ENCODE measurements at regions not wholly inside any gene's neighbourhood (a gene's known extent, or its start where the extent isn't known, plus 50 kb on each side); places are given as distances from the start of the nearest gene placed in this dataset.
A peak's percentile ranks its signal among the peaks of the same experiment; 100 is the strongest.
"Not testable (repeated sequence)": the region's sequence is repeated elsewhere in the genome, so short reads cannot be mapped to it uniquely, and the experiment has no call there.

DNA sequence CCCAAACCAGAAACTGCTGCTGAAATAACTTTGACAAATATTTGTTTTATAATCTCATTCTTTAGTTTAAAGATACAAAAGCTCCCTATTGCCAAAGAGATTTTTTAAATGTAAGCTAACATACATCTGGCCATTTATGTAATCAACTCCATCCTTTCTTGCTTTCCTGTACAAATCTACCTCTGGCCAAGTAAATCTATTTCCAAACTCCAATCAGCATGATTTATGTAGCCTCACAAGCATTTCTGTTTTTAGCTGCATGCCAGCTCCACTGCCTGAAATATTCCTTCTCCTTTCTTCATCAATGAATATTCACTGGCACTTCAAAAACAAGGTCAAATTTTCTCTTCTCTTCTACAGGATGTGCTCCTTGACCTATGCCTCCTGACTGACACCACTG lies 80.0 kb downstream of the SHOX2 start:
- no peak for DNase-seq

DNA sequence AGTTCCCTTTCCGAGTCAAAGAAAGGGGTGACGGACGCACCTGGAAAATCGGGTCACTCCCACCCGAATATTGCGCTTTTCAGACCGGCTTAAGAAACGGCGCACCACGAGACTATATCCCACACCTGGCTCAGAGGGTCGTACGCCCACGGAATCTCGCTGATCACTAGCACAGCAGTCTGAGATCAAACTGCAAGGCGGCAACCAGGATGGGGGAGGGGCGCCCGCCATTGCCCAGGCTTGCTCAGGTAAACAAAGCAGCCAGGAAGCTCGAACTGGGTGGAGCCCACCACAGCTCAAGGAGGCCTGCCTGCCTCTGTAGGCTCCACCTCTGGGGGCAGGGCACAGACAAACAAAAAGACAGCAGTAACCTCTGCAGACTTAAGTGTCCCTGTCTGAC lies 86.3 kb downstream of the SHOX2 start:
- DNase-seq = not testable (repeated sequence)

DNA sequence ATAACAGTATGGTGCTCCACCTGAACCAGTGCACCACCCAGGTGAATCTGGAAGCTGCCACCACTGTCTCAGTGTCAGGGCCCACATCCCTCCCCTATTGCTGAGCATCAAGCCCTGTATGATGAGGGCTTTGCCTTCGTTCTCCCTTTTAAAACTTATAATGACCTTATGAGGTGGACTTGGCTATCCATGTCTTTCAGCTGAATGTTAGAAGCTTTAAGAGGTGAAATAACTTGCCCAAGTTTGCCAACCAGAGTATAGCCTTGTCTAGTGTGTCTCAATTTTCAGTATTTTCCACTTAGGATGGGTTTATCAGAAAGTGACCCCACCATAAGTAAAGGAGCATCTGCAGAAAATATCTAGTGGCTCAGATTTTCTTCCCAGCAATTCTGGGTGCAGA lies 87.8 kb downstream of the SHOX2 start:
- no peak for DNase-seq

DNA sequence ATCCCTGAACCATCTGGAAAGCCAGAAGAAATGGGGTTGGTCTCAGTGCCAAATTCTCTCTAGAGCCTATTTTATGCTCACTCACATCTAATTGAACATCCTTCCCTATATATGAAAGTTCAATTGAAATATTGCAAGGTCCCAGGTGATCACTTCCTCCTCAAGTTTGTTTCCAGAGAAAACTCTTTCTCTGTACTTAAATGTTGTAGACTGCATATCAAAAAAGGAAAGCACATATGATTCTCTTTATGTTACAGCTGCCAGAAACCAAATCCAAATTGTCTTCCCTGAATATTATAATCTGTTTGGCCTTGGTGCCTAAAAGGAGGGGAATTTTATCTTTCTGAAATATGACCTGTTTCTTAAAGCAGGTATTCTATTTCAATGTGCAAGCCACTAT lies 93.3 kb downstream of the SHOX2 start:
- DNase-seq = no peak

DNA sequence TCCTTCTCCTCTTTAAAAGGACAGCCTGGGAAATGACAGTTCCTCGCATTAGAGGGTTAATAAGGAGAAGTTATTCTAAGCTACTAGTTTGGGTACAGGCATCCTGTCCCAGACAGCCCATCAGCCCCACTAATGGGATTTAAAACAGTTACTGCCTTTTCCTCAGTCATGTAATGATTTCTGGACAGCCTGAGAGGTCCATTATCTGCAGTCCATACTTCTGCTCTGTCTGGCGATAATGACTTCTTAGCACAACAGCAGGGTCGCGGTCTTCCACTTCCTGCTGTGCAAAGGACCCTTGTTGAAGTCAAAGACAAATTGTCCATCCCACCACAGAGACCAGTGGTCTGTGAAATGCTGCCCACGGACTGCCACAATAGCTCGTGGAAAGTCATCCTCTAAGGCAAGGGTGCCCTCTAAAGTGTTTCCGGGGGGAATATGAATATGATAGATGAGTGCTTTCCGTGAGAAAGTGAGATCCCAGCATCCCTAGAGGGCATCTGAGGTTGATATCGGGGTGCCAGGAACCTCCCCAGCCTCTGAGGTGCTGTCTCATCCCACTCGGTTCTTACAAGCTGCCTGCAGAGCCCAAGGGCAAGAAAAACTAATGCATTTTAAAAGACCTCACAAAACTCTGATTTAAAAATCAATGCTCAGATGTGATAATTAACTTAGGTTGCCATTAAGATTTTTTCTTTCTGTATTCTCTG lies 100.7 kb downstream of the SHOX2 start:
- no peak for DNase-seq

DNA sequence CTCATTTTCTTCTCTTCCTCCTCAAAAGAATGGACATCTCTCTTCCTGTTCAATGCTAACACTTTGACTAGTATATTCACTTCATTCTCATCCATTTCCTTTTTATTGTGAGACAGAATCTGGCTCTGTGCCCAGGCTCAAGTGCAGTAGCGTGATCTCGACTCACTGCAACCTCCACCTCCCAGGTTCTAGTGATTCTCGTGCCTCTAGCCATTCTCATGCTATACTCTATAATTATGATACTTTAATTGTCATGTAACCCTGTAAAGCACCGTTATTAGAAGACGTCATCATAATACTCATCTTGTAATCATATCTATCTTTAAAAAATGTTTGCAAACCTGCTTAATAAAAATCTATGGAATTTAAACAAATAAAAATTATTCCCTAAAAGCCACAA lies 107.0 kb downstream of the SHOX2 start:
- peak; percentile 15 for DNase-seq

DNA sequence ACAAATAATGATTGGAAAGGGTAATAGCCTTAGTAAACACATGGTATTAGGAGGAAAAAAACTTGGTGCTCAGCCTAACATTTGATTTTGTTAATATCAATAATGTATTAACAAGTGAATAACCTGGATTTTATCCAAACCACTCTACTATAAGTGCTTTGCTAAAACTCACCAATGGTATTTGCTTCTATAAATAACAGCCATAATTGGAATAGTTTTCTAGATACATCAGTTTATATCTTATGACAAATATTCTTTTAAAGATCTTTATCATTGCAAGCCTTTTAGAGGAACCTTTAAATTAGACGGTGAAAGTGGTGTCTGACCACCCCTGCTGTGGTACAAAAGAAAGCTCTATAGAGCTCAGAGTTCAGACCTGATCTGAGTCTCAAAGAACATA lies 123.9 kb downstream of the SHOX2 start:
- no peak for DNase-seq

DNA sequence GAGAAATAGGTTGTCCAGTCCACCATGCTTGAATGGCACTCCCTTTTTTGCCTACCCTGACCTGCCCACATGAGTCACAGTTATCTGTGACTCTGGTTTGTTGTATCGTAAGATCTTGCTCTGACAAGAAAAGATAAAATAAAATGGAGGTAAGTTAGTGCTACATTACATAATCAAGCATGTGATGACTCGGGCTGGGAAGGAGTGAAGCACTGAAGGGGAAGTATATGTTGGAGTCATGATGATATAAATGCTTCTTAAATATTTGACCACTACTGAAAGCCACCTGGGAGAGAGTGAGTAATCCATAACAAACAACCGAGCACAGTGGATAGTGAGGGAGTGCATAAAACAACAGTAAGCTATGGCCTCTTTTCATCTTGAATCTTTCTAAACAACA lies 124.4 kb downstream of the SHOX2 start:
- no peak for DNase-seq

DNA sequence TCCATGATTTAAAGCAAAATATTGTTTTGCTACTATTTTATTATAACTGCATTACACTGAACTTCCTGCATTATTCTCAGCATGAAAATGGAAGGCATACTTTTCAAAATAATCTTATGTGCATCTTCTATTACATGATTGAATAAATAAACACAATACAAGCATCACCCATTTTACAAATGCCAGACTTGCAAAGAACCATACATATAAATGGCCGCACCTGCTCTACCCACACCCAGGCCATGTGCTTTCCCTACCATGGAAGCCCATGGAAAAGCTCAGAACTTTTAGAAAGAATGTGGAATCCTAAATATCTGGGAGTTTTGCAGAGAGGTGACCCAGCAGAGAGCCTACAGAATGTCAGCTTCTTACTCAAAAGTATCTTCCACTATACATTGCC lies 127.2 kb downstream of the SHOX2 start:
- DNase-seq = no peak

DNA sequence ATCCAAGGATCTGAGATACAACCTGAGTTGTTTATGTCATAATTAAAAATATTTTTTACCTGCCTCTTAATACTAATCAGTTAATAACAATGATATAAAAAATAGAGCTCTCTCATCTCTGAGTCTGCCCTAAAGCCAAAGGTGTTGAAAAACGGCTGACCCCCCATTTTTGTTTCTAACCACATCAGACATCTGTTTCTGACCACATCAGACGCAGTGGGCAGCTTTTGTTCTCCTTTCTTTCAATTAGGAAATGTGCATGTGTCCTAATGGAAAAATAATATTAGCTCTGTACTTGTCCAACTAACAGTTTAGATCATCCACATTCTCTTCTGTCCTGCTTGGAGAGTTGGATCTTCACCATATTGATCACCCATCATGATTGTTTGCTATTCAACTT lies 144.6 kb downstream of the SHOX2 start:
- no peak for DNase-seq

DNA sequence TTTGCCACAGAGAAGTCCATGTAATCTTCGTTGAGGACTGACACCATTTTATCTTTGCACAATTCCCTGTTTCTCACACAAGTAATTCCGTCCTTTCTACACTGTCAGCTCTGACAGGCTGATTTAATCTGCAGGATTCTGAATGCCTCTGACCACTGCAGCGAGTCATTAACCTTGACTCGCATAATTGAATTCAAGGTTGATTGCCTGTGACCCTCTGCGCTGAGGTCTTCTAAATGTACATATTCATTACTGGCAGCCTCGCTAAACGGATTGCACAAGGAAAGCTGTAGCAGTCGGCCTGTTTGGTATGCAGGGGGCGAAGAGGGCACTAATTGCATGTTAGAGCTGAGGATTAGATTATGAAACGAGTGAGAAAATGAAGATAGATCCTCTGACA lies 147.8 kb downstream of the SHOX2 start:
- no peak for DNase-seq

DNA sequence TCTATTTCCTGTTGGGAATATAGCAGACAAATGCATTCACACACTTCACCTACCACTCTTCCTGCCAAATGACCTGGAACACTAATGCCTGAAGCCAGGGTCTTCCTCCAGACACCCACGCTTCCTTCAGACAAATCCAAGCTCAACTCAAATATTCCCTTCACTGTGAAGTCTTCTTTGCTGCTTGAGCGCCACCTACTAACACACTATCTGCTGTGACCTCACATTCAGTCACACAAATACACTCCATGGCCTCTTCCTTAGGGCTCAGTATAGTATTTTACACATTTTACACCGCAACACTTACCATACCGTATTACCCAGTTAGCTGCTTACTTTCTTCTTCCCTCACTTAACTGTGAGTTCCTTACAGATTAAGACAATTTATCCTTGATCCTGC lies 149.4 kb downstream of the SHOX2 start:
- DNase-seq = no peak

DNA sequence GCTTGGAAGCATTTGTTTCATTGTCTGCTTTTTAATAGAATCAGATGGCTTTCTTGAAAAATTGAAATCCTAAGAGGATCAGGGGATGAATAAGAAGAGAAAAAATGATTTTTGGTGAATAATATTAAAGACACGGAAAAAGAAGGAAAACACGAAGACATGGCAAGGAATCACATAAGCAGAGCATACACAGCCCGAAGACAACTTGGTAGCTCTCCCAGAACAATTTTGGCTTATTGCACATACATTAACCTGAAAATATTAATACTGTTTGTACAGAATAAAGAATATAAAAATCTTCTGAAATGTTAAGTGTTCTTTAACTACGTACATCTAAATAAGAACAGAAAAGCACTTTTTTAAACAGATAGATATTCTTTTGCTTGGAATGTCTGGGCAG lies 150.0 kb downstream of the SHOX2 start:
- no peak for DNase-seq

DNA sequence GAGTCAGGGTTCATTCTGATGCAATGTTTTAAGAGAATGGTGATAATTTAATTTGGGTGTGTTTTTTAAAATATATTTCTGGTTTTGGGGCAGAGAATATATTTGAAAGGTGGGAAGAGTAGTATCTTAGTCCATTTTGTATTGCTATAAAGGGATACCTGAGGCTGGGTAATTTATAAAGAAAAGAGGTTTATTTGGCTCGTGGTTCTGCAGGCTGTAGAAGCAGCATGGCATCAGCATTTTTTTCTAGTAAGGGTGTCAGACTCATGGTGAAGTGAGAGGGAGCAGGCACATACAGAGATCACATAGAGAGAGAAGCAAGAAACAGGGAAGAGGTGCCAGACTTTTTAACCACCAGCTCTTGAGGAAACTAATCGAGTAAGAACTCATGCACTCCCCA lies 152.7 kb downstream of the SHOX2 start:
- no peak for DNase-seq

DNA sequence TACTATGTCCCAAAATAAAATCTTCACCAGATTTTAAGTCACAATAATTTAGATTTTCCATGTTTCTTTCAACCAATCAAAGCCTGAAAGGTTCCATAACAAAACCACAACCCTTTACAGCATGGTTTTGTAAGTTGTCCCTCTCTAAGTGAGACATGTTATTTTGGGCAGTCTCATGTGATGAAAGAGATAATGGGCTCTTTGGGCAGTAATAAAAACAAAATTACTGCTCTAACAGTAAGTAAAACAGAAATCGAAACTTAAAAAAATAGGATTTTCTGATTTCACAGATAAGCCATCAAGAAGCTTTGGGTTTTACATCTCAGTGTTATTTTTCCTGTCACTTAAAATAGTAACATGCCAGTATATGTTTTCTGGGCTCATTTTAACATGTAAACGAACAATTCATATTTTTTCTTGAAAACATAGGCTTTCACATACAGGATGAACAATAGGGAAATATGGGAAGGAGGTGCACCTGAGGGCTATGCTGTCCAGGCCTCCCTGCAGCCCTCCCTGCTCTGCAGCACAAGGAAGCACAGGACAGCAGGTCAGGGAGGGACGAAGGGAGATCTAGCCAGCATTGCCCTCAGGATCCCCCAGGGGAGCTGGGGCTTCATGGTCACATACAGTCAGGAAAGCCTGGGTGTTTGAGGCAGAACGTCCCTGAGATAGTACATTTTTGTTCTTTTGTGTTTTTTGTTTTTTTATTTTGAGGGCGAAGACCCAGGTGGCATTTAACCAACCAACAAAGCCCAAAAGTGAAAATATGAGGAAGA lies 157.4 kb downstream of the SHOX2 start:
- no peak for DNase-seq

DNA sequence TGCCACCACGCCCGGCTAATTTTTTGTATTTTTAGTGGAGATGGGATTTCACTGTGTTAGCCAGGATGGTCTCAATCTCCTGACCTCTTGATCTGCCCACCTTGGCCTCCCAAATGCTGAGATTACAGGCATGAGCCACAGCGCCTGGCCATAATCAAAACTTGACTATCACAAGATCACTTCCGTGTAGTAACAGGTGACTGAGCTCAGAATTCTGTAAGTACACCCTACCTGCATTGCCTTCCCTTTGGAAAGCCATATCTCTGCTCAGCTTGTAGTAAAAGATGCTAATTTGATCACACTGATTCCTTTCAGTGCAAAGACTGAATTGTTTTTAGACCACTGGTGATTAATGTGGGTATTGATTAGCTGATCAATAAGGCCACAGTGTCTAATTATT lies 167.1 kb downstream of the SHOX2 start:
- DNase-seq = no peak

DNA sequence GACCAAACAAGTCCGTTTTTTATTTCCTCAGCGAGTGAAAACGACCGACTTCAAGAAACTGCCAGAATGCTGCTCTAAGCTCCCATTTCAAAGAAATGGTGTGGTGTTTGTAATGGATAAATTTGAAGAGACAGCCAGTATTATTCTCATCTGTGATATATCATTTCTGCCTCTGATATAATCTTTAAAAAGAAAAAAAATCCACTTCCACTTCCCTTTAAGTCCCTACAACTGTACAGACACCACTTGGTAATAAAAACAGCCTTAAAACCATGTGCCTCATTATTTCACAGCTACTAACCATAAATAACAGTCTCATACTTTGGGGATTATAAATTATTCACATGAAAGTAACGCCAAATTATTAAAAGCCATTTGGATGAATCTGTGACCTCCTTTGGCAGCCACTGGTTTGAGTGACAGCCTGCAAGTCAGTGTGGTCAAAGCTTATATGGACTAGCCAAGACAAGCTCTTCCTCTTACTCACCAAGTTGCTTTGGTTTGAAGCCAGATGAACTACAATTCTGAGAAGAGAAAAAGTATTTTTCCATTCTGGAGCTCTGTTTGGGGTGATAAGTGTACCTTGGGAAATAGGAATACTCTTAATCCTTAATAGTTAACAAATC lies 168.0 kb downstream of the SHOX2 start:
- DNase-seq = no peak

DNA sequence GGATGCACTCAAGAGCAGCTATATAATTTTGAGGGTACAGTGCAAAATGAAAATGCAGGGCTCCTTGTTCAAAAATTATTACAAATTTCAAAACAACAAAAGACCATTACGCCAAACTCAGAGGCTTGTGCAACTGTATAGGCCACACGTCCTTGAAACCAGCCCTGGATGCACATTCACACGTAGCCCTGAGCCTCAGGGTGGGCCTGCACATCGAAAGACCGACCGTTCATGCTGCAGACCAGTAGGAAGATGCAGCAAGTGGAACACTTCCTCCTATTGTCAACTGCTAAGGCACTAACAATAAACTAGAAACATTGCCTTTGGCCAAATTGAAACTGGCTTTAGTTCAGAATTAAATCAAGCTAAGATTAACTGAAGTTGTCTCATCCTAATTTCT lies 174.7 kb downstream of the SHOX2 start:
- DNase-seq = no peak

DNA sequence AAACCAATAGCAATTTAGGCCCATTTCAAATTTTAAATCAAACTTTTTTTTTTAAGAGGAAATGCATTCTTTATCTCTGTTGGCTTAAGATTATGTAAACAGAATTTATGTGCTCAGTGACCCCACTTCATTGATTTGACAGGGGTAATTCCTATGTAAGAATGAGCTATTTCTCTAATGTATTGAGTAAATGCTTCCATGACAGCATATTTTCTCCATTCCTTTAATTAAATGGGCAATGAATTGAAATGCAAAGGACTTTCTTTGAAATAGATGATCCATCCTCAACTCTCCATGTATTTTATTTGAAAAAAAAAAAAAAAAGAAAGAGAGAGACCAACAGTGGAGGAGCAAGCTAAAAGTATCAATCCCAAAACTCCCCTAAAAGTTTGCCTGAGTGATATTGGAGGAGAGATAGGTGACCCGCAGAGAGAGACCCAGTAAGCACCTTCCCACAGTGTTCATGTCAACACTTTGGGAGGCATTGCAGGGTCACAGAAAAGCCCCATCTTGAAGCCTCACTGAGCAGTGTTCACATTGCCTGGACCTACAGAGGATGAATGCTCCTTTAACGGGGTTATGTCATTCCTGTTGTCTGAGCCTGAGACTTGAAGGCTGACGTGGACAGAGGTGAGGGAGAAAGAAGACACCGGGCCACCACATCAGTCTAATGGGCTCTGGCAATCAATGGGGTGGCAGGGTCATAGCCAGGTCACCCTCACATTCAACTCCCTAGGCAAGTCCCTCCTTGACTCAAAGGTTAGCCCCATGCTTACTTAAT lies 176.0 kb downstream of the SHOX2 start:
- no peak for DNase-seq

DNA sequence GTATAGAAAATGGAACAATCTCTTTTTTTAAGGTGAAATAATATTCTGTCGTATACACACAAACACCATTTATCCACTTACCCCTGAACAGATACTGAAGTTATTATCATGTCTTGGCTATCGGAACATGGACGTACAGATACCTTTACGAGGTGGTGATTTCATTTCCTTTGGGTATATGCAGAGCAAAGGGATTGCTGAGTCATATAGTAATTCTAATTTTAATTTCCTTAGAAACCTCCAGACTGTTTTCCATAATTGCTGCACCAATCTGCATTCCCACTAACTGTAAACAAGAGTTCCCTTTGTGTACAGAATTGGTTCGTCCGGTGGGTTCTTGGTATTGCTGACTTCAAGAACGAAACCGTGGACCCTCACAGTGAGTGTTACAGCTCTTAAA lies 179.4 kb downstream of the SHOX2 start:
- DNase-seq = no peak

DNA sequence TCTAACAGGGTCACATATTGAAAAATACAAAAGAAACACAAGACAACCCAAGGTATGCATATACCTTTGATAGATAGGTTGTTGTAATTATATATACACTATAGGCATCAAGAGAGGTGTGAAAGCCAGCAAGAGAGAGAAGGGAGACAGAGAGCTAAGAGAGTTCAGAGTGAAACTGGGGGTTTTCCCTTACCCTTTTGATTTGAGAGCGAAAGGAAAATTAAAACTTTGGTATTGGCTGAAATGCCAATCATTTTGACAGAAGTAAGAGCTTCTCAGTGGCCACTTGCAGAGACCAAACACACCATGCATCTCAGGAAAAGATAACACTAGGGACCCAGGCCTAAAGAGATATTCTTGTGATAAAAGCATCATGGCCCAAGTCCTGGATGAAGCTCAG lies 183.6 kb downstream of the SHOX2 start:
- DNase-seq = peak; percentile 23

DNA sequence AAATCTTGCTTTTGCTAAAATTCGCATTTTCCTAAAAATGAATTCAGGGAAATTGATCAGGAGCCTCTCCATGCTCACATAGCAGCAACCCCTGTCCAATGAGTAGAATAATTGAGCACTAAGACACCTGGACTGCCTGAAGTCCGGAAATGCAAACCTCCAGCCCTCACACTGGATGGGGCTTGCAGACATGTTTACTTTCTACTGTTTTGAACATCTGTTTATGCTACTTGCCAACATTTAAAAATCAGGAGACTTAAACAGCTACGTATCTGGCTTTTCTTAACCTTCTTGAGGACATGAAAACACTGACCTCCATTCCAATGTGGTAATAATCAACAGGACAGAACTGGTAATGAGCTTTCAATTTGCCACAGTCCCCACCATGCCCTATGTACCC lies 184.4 kb downstream of the SHOX2 start:
- peak; percentile 78 for DNase-seq
